NT2/D1 (cell line): ENCODE measurements at regions not wholly inside any gene's neighbourhood (a gene's known extent, or its start where the extent isn't known, plus 50 kb on each side); places are given as distances from the start of the nearest gene placed in this dataset.

ENCODE experiments used
- SUZ12 ChIP-seq: IDR thresholded peaks from 2 replicates; pipeline ENCODE4 v1.6.1; 2011; ENCODE audit not compliant: insufficient read length, insufficient read depth; ENCODE audit errors: extremely low read depth
- YY1 ChIP-seq: IDR thresholded peaks from 2 replicates; pipeline ENCODE4 v1.6.1; 2011; ENCODE audit not compliant: insufficient read length, insufficient read depth
- ZNF274 ChIP-seq: IDR thresholded peaks from 2 replicates; pipeline ENCODE4 v1.6.1; 2011; ENCODE audit warnings: mild to moderate bottlenecking, low read depth, low read length

GRCh38 chr14:66365388-66365787 lies 120.8 kb upstream of the CCDC196 start:
- TF ChIP-seq ZNF274 (no peak), YY1 (no peak), SUZ12 (no peak)
